ENCODE measurements at regions not wholly inside any gene's neighbourhood (a gene's known extent, or its start where the extent isn't known, plus 50 kb on each side); places are given as distances from the start of the nearest gene placed in this dataset.

GRCh38 chr6:43898358-43899131 is 128.5 kb downstream of the VEGFA start:
- Histone ChIP-seq H3K4me3 (ENCODE audit: low read depth in 1 of 2, low read length in 1 of 2) (no peak overlapping the region), H3K9me3 (no peaks in the 10 kb centered on the region), H3K27ac (no peak overlapping the region), H3K27me3 (no peaks in the 10 kb centered on the region), H3K4me1 (ENCODE audit: control insufficient read depth in 1 of 2, insufficient read depth in 1 of 2, low read depth in 1 of 2, low read length in 1 of 2) (no peaks in the 10 kb centered on the region), H3K36me3 (no peaks in the 10 kb centered on the region)
- TF ChIP-seq CTCF (IDR thresholded peaks at IDR 0.05), result no peak

- H3K36me3 ChIP-seq, result no peaks in the 10 kb centered on the region
- H3K4me1 ChIP-seq (ENCODE audit: control insufficient read depth in 1 of 2, insufficient read depth in 1 of 2, low read depth in 1 of 2, low read length in 1 of 2), result no peaks in the 10 kb centered on the region
- no peaks in the 10 kb centered on the region for H3K27me3 ChIP-seq
- TF ChIP-seq CTCF (IDR thresholded peaks at IDR 0.05), result no peak
- H3K9me3 ChIP-seq, result no peaks in the 10 kb centered on the region
- no peak overlapping the region for H3K27ac ChIP-seq
- no peak overlapping the region for H3K4me3 ChIP-seq (ENCODE audit: low read depth in 1 of 2, low read length in 1 of 2)
Observed at GRCh38 chr6:43897571-43898302, 127.7 kb downstream of the VEGFA start.

DNA sequence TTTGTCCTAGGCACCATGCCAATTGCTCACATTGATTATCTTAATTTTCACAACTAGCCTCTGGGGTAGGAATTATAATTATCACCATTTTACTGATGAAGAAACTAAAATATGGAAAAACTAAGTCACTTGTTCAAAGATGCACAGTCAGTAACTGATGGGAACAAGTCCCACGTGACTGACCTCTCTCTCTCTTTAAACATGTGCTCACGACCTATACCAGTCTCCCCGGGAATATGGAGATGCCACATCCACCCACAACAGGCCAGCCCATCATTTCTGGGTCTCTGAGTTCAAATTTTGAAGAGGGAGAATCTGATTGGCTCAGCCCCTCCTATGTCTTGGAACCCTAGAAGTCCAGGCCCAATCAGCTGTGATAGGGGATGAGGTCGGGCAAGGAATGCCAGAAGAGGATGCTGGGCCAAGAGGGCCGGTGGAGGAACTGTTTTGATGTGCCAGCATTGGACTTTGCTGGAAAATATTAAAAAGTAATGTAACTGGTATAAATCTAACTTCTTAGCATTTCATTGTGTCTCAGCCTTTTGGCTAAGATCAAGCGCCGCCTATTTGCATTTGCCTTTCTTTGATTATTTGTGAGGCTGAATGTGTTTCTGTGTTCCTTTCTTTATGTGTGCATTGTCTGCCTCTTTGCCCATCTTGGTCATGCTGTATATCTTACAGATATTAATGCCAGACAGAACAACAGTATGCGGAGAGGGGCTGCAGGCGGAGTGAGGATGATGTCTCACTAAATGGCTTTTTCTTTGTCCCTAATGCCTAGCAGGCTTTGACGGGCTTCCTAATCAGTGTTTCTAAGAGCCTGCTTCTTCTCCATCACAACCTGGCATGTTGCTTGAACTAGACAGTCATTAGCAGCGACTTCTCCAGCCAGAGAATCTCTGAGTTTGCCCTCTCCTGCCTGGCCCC is 126.6 kb downstream of the VEGFA start:
- H3K9me3 ChIP-seq, result no peaks in the 10 kb centered on the region

GRCh38 chr6:43895656-43896328 is 125.8 kb downstream of the VEGFA start:
- H3K27ac ChIP-seq, result no peak overlapping the region
- no peaks in the 10 kb centered on the region for H3K9me3 ChIP-seq
- H3K4me3 ChIP-seq (ENCODE audit: low read depth in 1 of 2, low read length in 1 of 2), result no peak overlapping the region
- H3K36me3 ChIP-seq, result no peaks in the 10 kb centered on the region
- no peak for TF ChIP-seq CTCF (IDR thresholded peaks at IDR 0.05)
- H3K4me1 ChIP-seq (ENCODE audit: control insufficient read depth in 1 of 2, insufficient read depth in 1 of 2, low read depth in 1 of 2, low read length in 1 of 2), result no peaks in the 10 kb centered on the region
- H3K27me3 ChIP-seq, result peaks cover 12% of the 10 kb centered on the region

More for the DNA sequence above, 126.6 kb downstream of the VEGFA start:
- H3K4me3 ChIP-seq (ENCODE audit: low read depth in 1 of 2, low read length in 1 of 2), result no peak overlapping the region
- H3K27ac ChIP-seq, result no peak overlapping the region
- no peaks in the 10 kb centered on the region for H3K36me3 ChIP-seq
- no peaks in the 10 kb centered on the region for H3K4me1 ChIP-seq (ENCODE audit: control insufficient read depth in 1 of 2, insufficient read depth in 1 of 2, low read depth in 1 of 2, low read length in 1 of 2)
- TF ChIP-seq CTCF (IDR thresholded peaks at IDR 0.05), result no peak
- peaks cover 4% of the 10 kb centered on the region for H3K27me3 ChIP-seq

- Histone ChIP-seq H3K27me3 (peaks cover 21% of the 10 kb centered on the region), H3K4me3 (ENCODE audit: low read depth in 1 of 2, low read length in 1 of 2) (no peak overlapping the region), H3K4me1 (ENCODE audit: control insufficient read depth in 1 of 2, insufficient read depth in 1 of 2, low read depth in 1 of 2, low read length in 1 of 2) (no peaks in the 10 kb centered on the region), H3K9me3 (no peaks in the 10 kb centered on the region), H3K36me3 (no peaks in the 10 kb centered on the region), H3K27ac (no peak overlapping the region)
- TF ChIP-seq CTCF (IDR thresholded peaks at IDR 0.05), result no peak
Observed at GRCh38 chr6:43893073-43893472, 123.1 kb downstream of the VEGFA start.

Measured in neutrophil (primary cell).